Muscle layer of duodenum (tissue), 2 donors: ENCODE measurements at regions not wholly inside any gene's neighbourhood (a gene's known extent, or its start where the extent isn't known, plus 50 kb on each side); places are given as distances from the start of the nearest gene placed in this dataset.

Source experiments
- H3K27ac ChIP-seq: one replicate; pipeline ENCODE4 v1.7.0; 2013; ENCODE audit warnings: mild to moderate bottlenecking, low read length
- H3K27me3 ChIP-seq: one replicate; pipeline ENCODE4 v1.7.0; 2013; ENCODE audit warnings: low read depth, mild to moderate bottlenecking, control low read depth, low read length
- H3K36me3 ChIP-seq, 2 donors: one replicate each; pipeline ENCODE4 v1.7.0; 2013; ENCODE audit warnings: low read length in 2 of 2, control low read depth in 1 of 2, mild to moderate bottlenecking in 1 of 2; ENCODE audit not compliant: insufficient read depth in 2 of 2, control insufficient read depth in 1 of 2
- H3K4me1 ChIP-seq, 2 donors: one replicate each; pipeline ENCODE4 v1.7.0; 2013; ENCODE audit warnings: low read length in 2 of 2, mild to moderate bottlenecking in 2 of 2, control low read depth in 1 of 2, moderate library complexity in 1 of 2; ENCODE audit not compliant: insufficient read depth in 2 of 2, control insufficient read depth in 1 of 2
- H3K4me3 ChIP-seq, 2 donors: one replicate each; pipeline ENCODE4 v1.7.0; 2013; ENCODE audit warnings: low read length in 2 of 2, low read depth in 1 of 2, mild to moderate bottlenecking in 1 of 2
- H3K9me3 ChIP-seq, 2 donors: one replicate each; pipeline ENCODE4 v1.7.0; 2013; ENCODE audit warnings: low read length in 2 of 2, control low read depth in 1 of 2, mild to moderate bottlenecking in 1 of 2; ENCODE audit not compliant: control insufficient read depth in 1 of 2
- donor health status: healthy.

- H3K36me3 ChIP-seq = no peaks in the 10 kb centered on the region
- H3K27me3 ChIP-seq = no peaks in the 10 kb centered on the region
- no peaks in the 10 kb centered on the region for H3K4me1 ChIP-seq
- H3K4me3 ChIP-seq = no peak overlapping the region
- H3K27ac ChIP-seq = no peak overlapping the region
- H3K9me3 ChIP-seq = no peaks in the 10 kb centered on the region
These were observed 1618.1 kb downstream of the GRIK2 start for GRCh38 chr6:103011605-103012004.

- Histone ChIP-seq H3K4me3 (no peak overlapping the region), H3K27ac (no peak overlapping the region), H3K9me3 (peaks cover 0 to 2% of the 10 kb centered on the region in 2 donors), H3K27me3 (no peaks in the 10 kb centered on the region), H3K36me3 (no peaks in the 10 kb centered on the region), H3K4me1 (no peaks in the 10 kb centered on the region)
These were observed 1608.8 kb downstream of the GRIK2 start for GRCh38 chr6:103002282-103002681.

GRCh38 chr6:103001724-103002123, 1608.2 kb downstream of the GRIK2 start:
- Histone ChIP-seq H3K9me3 (peaks cover 0 to 2% of the 10 kb centered on the region in 2 donors), H3K4me3 (no peak overlapping the region), H3K27ac (no peak overlapping the region), H3K27me3 (no peaks in the 10 kb centered on the region), H3K36me3 (no peaks in the 10 kb centered on the region), H3K4me1 (no peaks in the 10 kb centered on the region)

- Histone ChIP-seq H3K4me1 (no peaks in the 10 kb centered on the region), H3K9me3 (peaks cover 0 to 2% of the 10 kb centered on the region in 2 donors), H3K36me3 (no peaks in the 10 kb centered on the region), H3K4me3 (no peak overlapping the region), H3K27me3 (no peaks in the 10 kb centered on the region), H3K27ac (no peak overlapping the region)
These were observed 1607.2 kb downstream of the GRIK2 start for GRCh38 chr6:103000688-103001087.

- no peaks in the 10 kb centered on the region for H3K4me1 ChIP-seq
- H3K4me3 ChIP-seq = no peak overlapping the region
- no peaks in the 10 kb centered on the region for H3K27me3 ChIP-seq
- H3K9me3 ChIP-seq = no peaks in the 10 kb centered on the region
- no peak overlapping the region for H3K27ac ChIP-seq
- no peaks in the 10 kb centered on the region for H3K36me3 ChIP-seq
These were observed 1602.0 kb downstream of the GRIK2 start for GRCh38 chr6:102995491-102995890.

- H3K27ac ChIP-seq = no peak overlapping the region
- no peaks in the 10 kb centered on the region for H3K9me3 ChIP-seq
- no peak overlapping the region for H3K4me3 ChIP-seq
- H3K36me3 ChIP-seq = no peaks in the 10 kb centered on the region
- H3K4me1 ChIP-seq = no peaks in the 10 kb centered on the region
- no peaks in the 10 kb centered on the region for H3K27me3 ChIP-seq
These were observed 1601.4 kb downstream of the GRIK2 start for GRCh38 chr6:102994866-102995265.

GRCh38 chr6:102986086-102986485, 1592.6 kb downstream of the GRIK2 start:
- no peak overlapping the region for H3K4me3 ChIP-seq
- H3K4me1 ChIP-seq = no peaks in the 10 kb centered on the region
- H3K27me3 ChIP-seq = no peaks in the 10 kb centered on the region
- no peaks in the 10 kb centered on the region for H3K9me3 ChIP-seq
- no peak overlapping the region for H3K27ac ChIP-seq
- H3K36me3 ChIP-seq = no peaks in the 10 kb centered on the region

- Histone ChIP-seq H3K27me3 (no peaks in the 10 kb centered on the region), H3K4me3 (no peak overlapping the region), H3K4me1 (no peaks in the 10 kb centered on the region), H3K36me3 (no peaks in the 10 kb centered on the region), H3K27ac (no peak overlapping the region), H3K9me3 (no peaks in the 10 kb centered on the region)
These were observed 1590.8 kb downstream of the GRIK2 start for GRCh38 chr6:102984357-102984756.

- no peaks in the 10 kb centered on the region for H3K36me3 ChIP-seq
- H3K4me3 ChIP-seq = no peak overlapping the region
- no peaks in the 10 kb centered on the region for H3K9me3 ChIP-seq
- no peaks in the 10 kb centered on the region for H3K4me1 ChIP-seq
- H3K27ac ChIP-seq = no peak overlapping the region
- no peaks in the 10 kb centered on the region for H3K27me3 ChIP-seq
These were observed 1588.0 kb downstream of the GRIK2 start for GRCh38 chr6:102981490-102982015.

GRCh38 chr6:102980951-102981350, 1587.4 kb downstream of the GRIK2 start:
- Histone ChIP-seq H3K4me1 (no peaks in the 10 kb centered on the region), H3K4me3 (no peak overlapping the region), H3K27ac (no peak overlapping the region), H3K9me3 (no peaks in the 10 kb centered on the region), H3K36me3 (no peaks in the 10 kb centered on the region), H3K27me3 (no peaks in the 10 kb centered on the region)

GRCh38 chr6:102961902-102962301, 1568.4 kb downstream of the GRIK2 start:
- H3K27me3 ChIP-seq = no peaks in the 10 kb centered on the region
- no peaks in the 10 kb centered on the region for H3K9me3 ChIP-seq
- no peak overlapping the region for H3K4me3 ChIP-seq
- H3K27ac ChIP-seq = no peak overlapping the region
- H3K4me1 ChIP-seq = no peaks in the 10 kb centered on the region
- H3K36me3 ChIP-seq = no peaks in the 10 kb centered on the region

GRCh38 chr6:102950967-102951366, 1557.5 kb downstream of the GRIK2 start:
- H3K36me3 ChIP-seq = no peaks in the 10 kb centered on the region
- no peaks in the 10 kb centered on the region for H3K9me3 ChIP-seq
- H3K27me3 ChIP-seq = no peaks in the 10 kb centered on the region
- no peak overlapping the region for H3K4me3 ChIP-seq
- H3K27ac ChIP-seq = no peak overlapping the region
- H3K4me1 ChIP-seq = no peaks in the 10 kb centered on the region
